HL-60 (cell line): ENCODE measurements at regions not wholly inside any gene's neighbourhood (a gene's known extent, or its start where the extent isn't known, plus 50 kb on each side); places are given as distances from the start of the nearest gene placed in this dataset.

ENCODE experiments used
- DNase-seq, 2 experiments: peaks; one replicate each; pipeline ENCODE4 v3.0.0-alpha.2; 2010 to 2020; ENCODE audit warnings: low read depth in 1 of 2, low spot score in 1 of 2
- H3K27ac ChIP-seq: fragments of 250-450 bp; sonication (Bioruptor Pico); replicated peaks from 2 replicates; pipeline ENCODE4 v1.5.1; 2020; ENCODE audit warnings: mild to moderate bottlenecking, moderate library complexity
- H3K27me3 ChIP-seq: fragments of 250-450 bp; sonication (Bioruptor Pico); 2 replicates; pipeline ENCODE4 v1.5.1; 2021; ENCODE audit warnings: mild to moderate bottlenecking, moderate library complexity; ENCODE audit not compliant: insufficient read depth, poor library complexity, severe bottlenecking
- H3K4me3 ChIP-seq: replicated peaks from 2 replicates; pipeline ENCODE4 v1.5.1; 2011; ENCODE audit warnings: mild to moderate bottlenecking, control low read depth, low read length; ENCODE audit not compliant: insufficient read depth
- GABPA ChIP-seq: IDR thresholded peaks from 2 replicates; pipeline ENCODE4 v1.6.1; 2012; ENCODE audit warnings: low read depth
- POLR2AphosphoS5 ChIP-seq: IDR thresholded peaks from 2 replicates; pipeline ENCODE4 v1.6.1; 2012; ENCODE audit warnings: low read depth
- SPI1 ChIP-seq: IDR thresholded peaks from 2 replicates; pipeline ENCODE4 v1.6.1; 2012; ENCODE audit warnings: low read depth, mild to moderate bottlenecking, borderline replicate concordance
- TF ChIP-seq, protein P1 (sequence below): IDR thresholded peaks from 2 replicates; pipeline ENCODE4 v1.6.1; 2012; ENCODE audit warnings: low read depth; ENCODE audit not compliant: insufficient replicate concordance
- TF ChIP-seq, protein P2 (sequence below): IDR thresholded peaks from one replicate; pipeline ENCODE4 v1.5.1; 2011; ENCODE audit warnings: low read length, control low read depth, inconsistent platforms; ENCODE audit not compliant: insufficient read depth

DNA sequence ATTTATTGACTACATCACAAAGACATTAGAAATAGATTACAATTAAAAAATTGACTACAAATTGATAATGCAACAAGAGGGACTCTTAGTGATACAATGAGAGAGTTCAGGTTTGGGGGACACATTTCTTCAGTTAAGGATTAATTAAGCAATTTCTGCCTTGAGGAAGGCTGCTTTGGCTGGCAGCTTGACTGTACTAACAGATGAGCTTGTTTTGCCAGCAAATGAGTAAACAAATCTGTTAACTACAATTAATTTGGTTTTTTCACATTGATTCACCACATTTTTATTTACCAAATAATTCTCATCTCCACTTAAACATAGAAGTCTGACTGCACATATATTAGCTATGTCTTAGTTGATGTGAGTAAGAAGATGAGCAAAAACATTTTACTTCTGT is 183.6 kb upstream of the ZNF385D start:
- DNase-seq = no peak
- TF ChIP-seq POLR2AphosphoS5 = no peak
- no peak for TF ChIP-seq SPI1
- TF ChIP-seq GABPA = no peak
- TF ChIP-seq, protein P1, sequence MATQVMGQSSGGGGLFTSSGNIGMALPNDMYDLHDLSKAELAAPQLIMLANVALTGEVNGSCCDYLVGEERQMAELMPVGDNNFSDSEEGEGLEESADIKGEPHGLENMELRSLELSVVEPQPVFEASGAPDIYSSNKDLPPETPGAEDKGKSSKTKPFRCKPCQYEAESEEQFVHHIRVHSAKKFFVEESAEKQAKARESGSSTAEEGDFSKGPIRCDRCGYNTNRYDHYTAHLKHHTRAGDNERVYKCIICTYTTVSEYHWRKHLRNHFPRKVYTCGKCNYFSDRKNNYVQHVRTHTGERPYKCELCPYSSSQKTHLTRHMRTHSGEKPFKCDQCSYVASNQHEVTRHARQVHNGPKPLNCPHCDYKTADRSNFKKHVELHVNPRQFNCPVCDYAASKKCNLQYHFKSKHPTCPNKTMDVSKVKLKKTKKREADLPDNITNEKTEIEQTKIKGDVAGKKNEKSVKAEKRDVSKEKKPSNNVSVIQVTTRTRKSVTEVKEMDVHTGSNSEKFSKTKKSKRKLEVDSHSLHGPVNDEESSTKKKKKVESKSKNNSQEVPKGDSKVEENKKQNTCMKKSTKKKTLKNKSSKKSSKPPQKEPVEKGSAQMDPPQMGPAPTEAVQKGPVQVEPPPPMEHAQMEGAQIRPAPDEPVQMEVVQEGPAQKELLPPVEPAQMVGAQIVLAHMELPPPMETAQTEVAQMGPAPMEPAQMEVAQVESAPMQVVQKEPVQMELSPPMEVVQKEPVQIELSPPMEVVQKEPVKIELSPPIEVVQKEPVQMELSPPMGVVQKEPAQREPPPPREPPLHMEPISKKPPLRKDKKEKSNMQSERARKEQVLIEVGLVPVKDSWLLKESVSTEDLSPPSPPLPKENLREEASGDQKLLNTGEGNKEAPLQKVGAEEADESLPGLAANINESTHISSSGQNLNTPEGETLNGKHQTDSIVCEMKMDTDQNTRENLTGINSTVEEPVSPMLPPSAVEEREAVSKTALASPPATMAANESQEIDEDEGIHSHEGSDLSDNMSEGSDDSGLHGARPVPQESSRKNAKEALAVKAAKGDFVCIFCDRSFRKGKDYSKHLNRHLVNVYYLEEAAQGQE = no peak
- TF ChIP-seq, protein P2, sequence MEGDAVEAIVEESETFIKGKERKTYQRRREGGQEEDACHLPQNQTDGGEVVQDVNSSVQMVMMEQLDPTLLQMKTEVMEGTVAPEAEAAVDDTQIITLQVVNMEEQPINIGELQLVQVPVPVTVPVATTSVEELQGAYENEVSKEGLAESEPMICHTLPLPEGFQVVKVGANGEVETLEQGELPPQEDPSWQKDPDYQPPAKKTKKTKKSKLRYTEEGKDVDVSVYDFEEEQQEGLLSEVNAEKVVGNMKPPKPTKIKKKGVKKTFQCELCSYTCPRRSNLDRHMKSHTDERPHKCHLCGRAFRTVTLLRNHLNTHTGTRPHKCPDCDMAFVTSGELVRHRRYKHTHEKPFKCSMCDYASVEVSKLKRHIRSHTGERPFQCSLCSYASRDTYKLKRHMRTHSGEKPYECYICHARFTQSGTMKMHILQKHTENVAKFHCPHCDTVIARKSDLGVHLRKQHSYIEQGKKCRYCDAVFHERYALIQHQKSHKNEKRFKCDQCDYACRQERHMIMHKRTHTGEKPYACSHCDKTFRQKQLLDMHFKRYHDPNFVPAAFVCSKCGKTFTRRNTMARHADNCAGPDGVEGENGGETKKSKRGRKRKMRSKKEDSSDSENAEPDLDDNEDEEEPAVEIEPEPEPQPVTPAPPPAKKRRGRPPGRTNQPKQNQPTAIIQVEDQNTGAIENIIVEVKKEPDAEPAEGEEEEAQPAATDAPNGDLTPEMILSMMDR = no peak
- Histone ChIP-seq H3K27ac (no peak overlapping the region), H3K27me3 (no peaks in the 10 kb centered on the region), H3K4me3 (no peak overlapping the region)

DNA sequence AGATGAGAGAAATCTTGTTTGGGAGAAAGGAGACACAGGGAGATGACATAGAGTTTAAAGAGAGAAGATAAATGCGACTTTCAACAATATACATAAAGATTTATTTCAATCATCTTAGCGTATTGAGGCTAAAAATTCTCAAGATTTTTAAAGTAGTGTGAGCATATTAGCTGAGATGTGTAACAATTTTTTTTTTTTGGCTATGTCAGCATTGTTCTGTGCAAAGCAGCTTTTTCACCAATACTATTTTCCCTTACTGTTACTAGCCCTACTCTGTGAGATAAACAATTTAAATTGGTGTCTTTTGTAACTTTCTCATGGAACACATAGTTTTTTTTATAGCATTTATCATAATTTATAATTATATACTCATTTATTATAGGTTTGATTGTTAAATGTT is 185.2 kb upstream of the ZNF385D start:
- no peak overlapping the region for H3K4me3 ChIP-seq
- H3K27me3 ChIP-seq = no peaks in the 10 kb centered on the region
- no peak overlapping the region for H3K27ac ChIP-seq
- no peak for TF ChIP-seq GABPA
- TF ChIP-seq, protein P2 = no peak
- TF ChIP-seq SPI1 = no peak
- TF ChIP-seq, protein P1 = no peak
- TF ChIP-seq POLR2AphosphoS5 = no peak
- no peak for DNase-seq

DNA sequence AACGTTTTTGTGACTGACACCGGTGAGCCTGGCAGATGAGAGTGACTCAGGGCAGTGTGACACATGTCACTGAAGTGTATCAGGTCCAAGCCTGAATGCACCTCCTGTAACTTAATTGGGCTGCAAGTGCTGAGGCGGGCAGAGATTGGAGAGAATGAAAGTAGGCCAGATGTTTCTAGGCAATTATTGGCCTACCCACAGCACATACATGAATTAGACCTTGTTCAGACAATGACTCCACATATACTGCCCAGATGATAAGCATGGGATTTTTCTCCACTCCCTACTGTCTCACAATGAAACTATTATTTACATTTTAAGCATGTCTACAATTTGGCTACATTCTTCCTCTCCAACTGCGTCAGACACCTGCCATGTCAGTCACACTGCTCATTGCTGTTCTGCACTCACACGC is 187.3 kb upstream of the ZNF385D start:
- DNase-seq = no peak
- Histone ChIP-seq H3K27me3 (no peaks in the 10 kb centered on the region), H3K27ac (no peak overlapping the region), H3K4me3 (no peak overlapping the region)
- TF ChIP-seq GABPA = no peak
- TF ChIP-seq, protein P1 = no peak

DNA sequence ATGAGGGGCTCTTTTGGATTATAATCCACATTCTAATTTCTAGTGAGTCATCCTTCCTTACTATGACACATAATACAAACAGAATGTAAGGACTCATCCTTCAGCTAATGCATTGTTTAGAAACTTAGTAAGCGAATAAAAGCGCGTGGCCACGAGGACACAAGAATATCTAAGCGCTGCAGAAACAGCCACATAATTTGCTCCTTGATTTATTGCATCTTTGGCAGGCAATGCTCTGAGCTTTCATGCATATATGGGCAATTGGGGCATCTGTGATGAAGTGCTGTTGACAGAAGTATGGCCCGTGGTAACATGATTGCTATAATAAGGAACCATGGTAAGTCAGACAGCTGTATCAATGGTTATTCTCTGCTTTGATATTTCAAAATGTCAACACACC is 191.3 kb upstream of the ZNF385D start:
- H3K27ac ChIP-seq = no peak overlapping the region
- TF ChIP-seq, protein P2 = no peak
- TF ChIP-seq GABPA (no peak), SPI1 (no peak), POLR2AphosphoS5 (no peak)
- TF ChIP-seq, protein P1 = no peak
- no peak overlapping the region for H3K4me3 ChIP-seq
- no peaks in the 10 kb centered on the region for H3K27me3 ChIP-seq
- no peak for DNase-seq
